HAP-1 (cell line): ENCODE measurements at regions not wholly inside any gene's neighbourhood (a gene's known extent, or its start where the extent isn't known, plus 50 kb on each side); places are given as distances from the start of the nearest gene placed in this dataset.
A peak's percentile ranks its signal among the peaks of the same experiment; 100 is the strongest.

ENCODE experiments used
- DNase-seq, 2 experiments: peaks; one replicate each; pipeline ENCODE4 v3.0.0-alpha.2; 2016 to 2020; ENCODE audit warnings: low spot score in 2 of 2
- H3K27me3 ChIP-seq: fragments of 250-450 bp; sonication (Bioruptor Pico); 2 replicates; pipeline ENCODE4 v1.5.1; 2020; ENCODE audit warnings: low read depth, mild to moderate bottlenecking, moderate library complexity
- H3K36me3 ChIP-seq: fragments of 250-450 bp; sonication (Bioruptor Pico); replicated peaks from 2 replicates; pipeline ENCODE4 v1.5.1; 2020; ENCODE audit warnings: mild to moderate bottlenecking
- H3K4me1 ChIP-seq: fragments of 250-450 bp; sonication (Bioruptor Pico); 2 replicates; pipeline ENCODE4 v1.5.1; 2020; ENCODE audit warnings: mild to moderate bottlenecking
- H3K4me3 ChIP-seq: fragments of 250-450 bp; sonication (Bioruptor Pico); 2 replicates; pipeline ENCODE4 v1.5.1; 2020; ENCODE audit warnings: mild to moderate bottlenecking, moderate library complexity
- H3K9me3 ChIP-seq: fragments of 250-450 bp; sonication (Bioruptor Pico); 2 replicates; pipeline ENCODE4 v1.5.1; 2020; ENCODE audit warnings: mild to moderate bottlenecking, moderate library complexity
- in situ Hi-C: fragments of 300-500 bp; cut with MboI; formaldehyde crosslinking; loops from 3 replicates; pipeline ENCODE4 v1.14.3; 2020; ENCODE audit warnings: low sequenced_read_pairs, inconsistent platforms, mixed read lengths

- Histone ChIP-seq H3K9me3 (no peaks in the 10 kb centered on the region), H3K4me1 (peaks cover 39% of the 10 kb centered on the region), H3K36me3 (no peaks in the 10 kb centered on the region), H3K27me3 (no peaks in the 10 kb centered on the region), H3K4me3 (no peak overlapping the region)
- in situ Hi-C loops, result loop anchor here (10.0 kb wide), 1 partner anchor 630 kb away; no protein-coding TSS in a partner anchor
- DNase-seq, result no peak
Observed at GRCh38 chr3:168844894-168845482, 749.3 kb upstream of the GOLIM4 start.

GRCh38 chr3:168844472-168844871 is 748.7 kb upstream of the GOLIM4 start:
- DNase-seq, result no peak
- no peaks in the 10 kb centered on the region for H3K27me3 ChIP-seq
- no peak overlapping the region for H3K4me3 ChIP-seq
- H3K4me1 ChIP-seq, result peaks cover 42% of the 10 kb centered on the region
- in situ Hi-C loops, result loop anchor here (10.0 kb wide), 1 partner anchor 630 kb away; no protein-coding TSS in a partner anchor
- H3K9me3 ChIP-seq, result no peaks in the 10 kb centered on the region
- H3K36me3 ChIP-seq, result no peaks in the 10 kb centered on the region

DNA sequence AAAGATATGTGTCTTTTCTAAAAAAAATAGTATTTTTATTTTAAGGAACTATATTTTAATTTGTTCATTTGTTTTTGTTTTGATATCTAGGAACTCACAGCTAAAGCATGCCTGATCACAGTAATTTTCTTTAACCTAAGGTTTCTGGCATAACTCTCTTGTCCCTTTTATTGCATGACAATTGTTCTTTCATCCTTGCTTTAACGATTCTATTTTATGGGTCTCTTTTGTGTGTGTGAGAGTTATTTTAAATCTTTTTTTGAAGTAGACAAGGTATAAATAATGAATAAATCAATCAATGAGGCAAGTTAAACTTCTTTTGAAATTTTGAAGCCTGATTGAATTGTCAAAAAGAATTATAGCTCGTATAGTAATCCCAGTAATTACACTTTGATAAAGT is 747.8 kb upstream of the GOLIM4 start:
- in situ Hi-C loops, result loop anchor here (10.0 kb wide), 1 partner anchor 629 kb away; no protein-coding TSS in a partner anchor
- H3K9me3 ChIP-seq, result no peaks in the 10 kb centered on the region
- H3K36me3 ChIP-seq, result no peaks in the 10 kb centered on the region
- no peaks in the 10 kb centered on the region for H3K27me3 ChIP-seq
- peaks cover 52% of the 10 kb centered on the region for H3K4me1 ChIP-seq
- peak in 1 of 2 experiments; percentile 95 for DNase-seq
- no peak overlapping the region for H3K4me3 ChIP-seq

GRCh38 chr3:168839653-168840052 is 743.9 kb upstream of the GOLIM4 start:
- Histone ChIP-seq H3K4me1 (peaks cover 62% of the 10 kb centered on the region), H3K4me3 (no peak overlapping the region)

DNA sequence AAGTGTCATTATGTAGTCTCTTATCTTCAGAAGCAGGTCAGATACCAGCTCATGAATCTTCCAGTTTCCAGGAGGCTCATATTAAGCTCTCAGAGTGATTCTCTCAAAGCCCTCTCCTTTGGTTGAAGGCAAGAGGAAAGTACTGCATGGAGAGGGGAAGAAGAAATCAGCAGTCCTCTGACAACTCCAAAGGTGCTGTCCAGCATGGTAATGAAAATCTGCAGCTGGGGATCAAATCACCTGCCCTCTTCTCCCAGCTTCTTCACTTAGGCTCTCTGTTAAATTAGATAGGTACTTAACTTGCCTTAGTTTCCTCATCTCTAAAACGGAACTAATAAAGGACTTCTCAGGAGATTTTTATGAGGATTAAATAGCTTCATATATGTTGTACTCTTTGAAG is 738.8 kb upstream of the GOLIM4 start:
- H3K4me1 ChIP-seq, result peaks cover 25% of the 10 kb centered on the region
- no peaks in the 10 kb centered on the region for H3K9me3 ChIP-seq
- in situ Hi-C loops, result no loop called here
- DNase-seq, result no peak
- H3K27me3 ChIP-seq, result no peaks in the 10 kb centered on the region
- H3K4me3 ChIP-seq, result no peak overlapping the region
- no peaks in the 10 kb centered on the region for H3K36me3 ChIP-seq

More at GRCh38 chr3:168839653-168840052, 743.9 kb upstream of the GOLIM4 start:
- in situ Hi-C loops, result loop anchor here (10.0 kb wide), 1 partner anchor 625 kb away; no protein-coding TSS in a partner anchor
- DNase-seq, result peak; percentile 70 to 93
- H3K9me3 ChIP-seq, result no peaks in the 10 kb centered on the region
- H3K36me3 ChIP-seq, result no peaks in the 10 kb centered on the region
- no peaks in the 10 kb centered on the region for H3K27me3 ChIP-seq

DNA sequence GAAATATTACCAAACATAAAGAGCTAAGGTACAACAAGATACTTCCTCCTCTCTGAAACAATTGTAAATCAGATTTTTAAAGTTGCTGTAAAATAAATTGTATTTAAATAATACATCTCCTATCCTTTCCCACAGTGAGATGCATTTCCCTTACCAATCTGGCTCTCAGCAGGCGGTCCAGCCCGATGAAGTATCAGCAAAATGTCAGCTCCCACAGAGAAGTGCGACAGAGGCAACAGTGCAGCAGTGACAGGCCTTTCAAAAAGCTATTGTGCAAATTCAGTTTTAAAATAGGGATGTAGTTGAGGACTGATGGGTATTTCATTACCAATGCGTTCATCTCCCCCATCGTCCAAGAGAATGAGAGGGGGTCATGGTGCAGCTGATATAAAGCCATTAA is 733.2 kb upstream of the GOLIM4 start:
- H3K4me3 ChIP-seq, result no peak overlapping the region
- no peaks in the 10 kb centered on the region for H3K36me3 ChIP-seq
- no peaks in the 10 kb centered on the region for H3K27me3 ChIP-seq
- in situ Hi-C loops, result no loop called here
- no peaks in the 10 kb centered on the region for H3K9me3 ChIP-seq
- peaks cover 9% of the 10 kb centered on the region for H3K4me1 ChIP-seq
- no peak for DNase-seq

DNA sequence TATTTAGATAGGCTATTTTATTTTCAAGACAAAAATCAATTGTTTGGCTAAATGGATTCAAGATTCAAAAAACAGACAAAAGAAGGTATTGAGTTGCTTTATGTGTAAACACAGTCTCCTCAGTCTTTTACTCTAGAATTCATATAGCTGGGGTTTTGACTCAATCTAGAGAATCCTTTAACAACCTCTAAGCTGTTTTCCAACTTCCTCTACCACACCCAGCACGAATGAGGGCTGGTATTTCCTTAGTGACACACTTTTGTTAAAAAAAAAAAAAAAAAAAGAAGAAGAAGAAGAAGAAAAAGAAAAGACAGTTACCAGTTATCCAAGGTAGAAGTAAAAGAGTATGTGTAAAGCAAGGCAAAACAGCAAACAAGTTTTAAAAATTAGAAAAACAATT is 732.8 kb upstream of the GOLIM4 start:
- Histone ChIP-seq H3K36me3 (no peaks in the 10 kb centered on the region), H3K4me1 (peaks cover 12% of the 10 kb centered on the region), H3K4me3 (no peak overlapping the region), H3K27me3 (no peaks in the 10 kb centered on the region), H3K9me3 (no peaks in the 10 kb centered on the region)
- no peak for DNase-seq
- in situ Hi-C loops, result no loop called here

DNA sequence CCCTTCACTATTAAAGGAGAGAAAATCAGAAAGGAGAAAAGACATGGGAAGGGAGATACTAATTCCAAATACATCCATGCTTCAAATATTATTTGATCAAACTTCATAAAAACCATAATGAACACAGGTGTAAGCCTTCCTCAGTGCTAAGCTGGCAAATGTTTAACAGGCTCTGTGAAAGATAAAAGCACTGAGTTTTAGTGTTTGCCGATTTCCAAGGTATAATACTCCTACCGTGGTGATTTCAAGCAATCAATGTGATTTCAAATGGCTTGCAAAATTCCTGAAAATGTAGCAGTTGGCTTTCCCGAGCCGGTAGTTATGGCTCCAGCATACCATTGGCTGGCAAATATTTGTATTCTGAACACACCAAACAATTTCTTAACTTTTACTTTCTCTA is 732.3 kb upstream of the GOLIM4 start:
- no peak for DNase-seq
- no peaks in the 10 kb centered on the region for H3K27me3 ChIP-seq
- H3K4me1 ChIP-seq, result peaks cover 12% of the 10 kb centered on the region
- no peaks in the 10 kb centered on the region for H3K36me3 ChIP-seq
- H3K4me3 ChIP-seq, result no peak overlapping the region
- in situ Hi-C loops, result no loop called here
- H3K9me3 ChIP-seq, result no peaks in the 10 kb centered on the region

DNA sequence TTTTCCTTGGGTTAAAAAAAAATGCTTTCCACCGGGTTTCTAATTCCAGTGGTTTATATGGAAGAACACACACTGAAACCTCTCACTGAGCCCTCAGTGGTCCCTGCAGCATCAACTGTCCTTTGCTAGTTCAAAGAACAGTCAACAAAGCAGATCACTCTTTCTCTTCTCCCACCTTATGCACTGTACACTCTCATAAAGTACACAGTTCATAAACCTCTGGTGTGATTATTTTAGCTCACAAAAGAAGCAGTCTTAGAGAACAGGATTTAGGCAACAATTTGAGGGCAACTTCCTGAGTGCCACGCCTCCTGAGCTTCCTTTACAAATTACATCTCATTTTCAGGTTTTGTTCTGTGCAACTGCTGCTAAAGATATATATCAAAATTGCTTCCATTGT is 728.4 kb upstream of the GOLIM4 start:
- no peak overlapping the region for H3K4me3 ChIP-seq
- in situ Hi-C loops, result no loop called here
- H3K9me3 ChIP-seq, result no peaks in the 10 kb centered on the region
- peak in 1 of 2 experiments; percentile 40 for DNase-seq
- H3K4me1 ChIP-seq, result peaks cover 12% of the 10 kb centered on the region
- no peaks in the 10 kb centered on the region for H3K27me3 ChIP-seq
- H3K36me3 ChIP-seq, result no peaks in the 10 kb centered on the region

- Histone ChIP-seq H3K9me3 (no peaks in the 10 kb centered on the region), H3K4me3 (no peak overlapping the region), H3K36me3 (no peaks in the 10 kb centered on the region), H3K4me1 (peaks cover 9% of the 10 kb centered on the region), H3K27me3 (no peaks in the 10 kb centered on the region)
- in situ Hi-C loops, result no loop called here
- no peak for DNase-seq
Observed at GRCh38 chr3:168823466-168823865, 727.7 kb upstream of the GOLIM4 start.

DNA sequence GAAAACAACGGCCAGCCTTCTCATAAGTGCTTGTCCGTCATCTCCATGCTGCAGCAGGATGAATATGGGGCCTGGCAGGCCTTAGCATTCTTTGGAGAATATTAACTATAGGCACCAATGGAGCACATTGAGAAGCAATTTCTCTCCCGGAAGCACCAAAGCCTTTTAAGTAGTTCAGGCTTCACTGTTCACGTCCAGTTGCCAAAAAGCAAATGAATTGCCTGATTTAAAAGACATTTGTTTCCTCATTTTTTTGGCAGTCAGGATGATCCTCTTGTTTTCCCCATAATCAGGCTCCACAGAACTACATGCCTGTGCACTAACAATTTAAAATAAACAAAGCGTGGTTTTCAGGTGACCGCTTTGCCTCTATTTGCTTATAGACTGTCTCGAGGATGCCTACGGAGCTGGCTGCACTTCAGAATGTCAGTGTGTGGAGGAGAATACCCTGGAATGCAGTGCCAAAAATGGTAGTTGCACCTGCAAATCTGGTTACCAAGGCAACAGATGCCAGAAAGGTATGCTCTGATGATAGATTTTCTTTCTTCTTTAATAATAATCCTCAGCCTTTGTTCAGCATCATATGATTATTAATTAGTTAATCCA is 725.2 kb upstream of the GOLIM4 start:
- no peak overlapping the region for H3K4me3 ChIP-seq
- H3K27me3 ChIP-seq, result no peaks in the 10 kb centered on the region
- H3K4me1 ChIP-seq, result peaks cover 21% of the 10 kb centered on the region
- H3K9me3 ChIP-seq, result no peaks in the 10 kb centered on the region
- no peaks in the 10 kb centered on the region for H3K36me3 ChIP-seq
- no peak for DNase-seq
- in situ Hi-C loops, result no loop called here

DNA sequence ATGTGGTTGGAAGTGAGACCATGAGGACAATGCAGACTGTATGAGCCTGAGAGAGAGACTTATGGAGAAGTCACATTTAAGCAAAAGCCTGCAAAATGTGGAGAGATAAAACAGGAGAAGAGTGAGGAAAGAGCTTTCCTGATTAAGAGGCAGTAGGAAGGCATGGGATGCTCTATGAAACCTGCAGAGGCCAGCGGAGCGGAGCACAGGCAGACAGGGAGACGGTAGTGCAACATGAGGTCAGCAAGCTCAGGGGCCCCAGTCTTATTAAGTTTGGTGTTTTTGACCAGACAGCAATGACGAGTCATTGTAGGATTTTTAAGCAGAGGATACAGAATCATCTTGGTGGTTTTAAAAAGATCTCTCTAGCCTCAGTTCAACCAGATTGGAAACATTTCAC is 721.5 kb upstream of the GOLIM4 start:
- no peaks in the 10 kb centered on the region for H3K9me3 ChIP-seq
- no peak for DNase-seq
- peaks cover 45% of the 10 kb centered on the region for H3K4me1 ChIP-seq
- no peaks in the 10 kb centered on the region for H3K27me3 ChIP-seq
- no peak overlapping the region for H3K4me3 ChIP-seq
- in situ Hi-C loops, result no loop called here
- no peaks in the 10 kb centered on the region for H3K36me3 ChIP-seq

DNA sequence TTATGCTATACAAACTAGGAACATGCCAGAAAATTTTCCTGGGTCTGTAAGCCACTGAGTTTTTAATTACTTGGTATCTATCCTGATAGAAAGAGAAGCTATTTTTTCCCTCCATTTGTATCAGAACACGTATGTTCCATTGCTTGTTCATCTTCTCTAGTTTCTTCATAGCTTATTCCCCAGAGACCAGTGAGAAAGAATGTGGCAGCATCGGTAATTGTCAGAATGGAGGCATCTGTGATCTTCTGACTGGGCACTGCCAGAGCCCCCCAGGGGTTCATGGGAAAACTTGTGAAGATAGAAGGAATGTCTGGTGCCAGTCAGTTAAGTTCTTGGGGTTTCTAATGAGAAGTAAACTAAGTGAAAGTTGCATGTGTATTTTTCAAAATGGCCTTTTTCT is 720.2 kb upstream of the GOLIM4 start:
- Histone ChIP-seq H3K36me3 (no peaks in the 10 kb centered on the region), H3K4me1 (peaks cover 47% of the 10 kb centered on the region), H3K27me3 (no peaks in the 10 kb centered on the region), H3K4me3 (no peak overlapping the region), H3K9me3 (no peaks in the 10 kb centered on the region)
- in situ Hi-C loops, result no loop called here
- DNase-seq, result peak in 1 of 2 experiments; percentile 25

- Histone ChIP-seq H3K4me3 (no peak overlapping the region), H3K36me3 (no peaks in the 10 kb centered on the region), H3K27me3 (no peaks in the 10 kb centered on the region), H3K4me1 (peaks cover 47% of the 10 kb centered on the region), H3K9me3 (no peaks in the 10 kb centered on the region)
- peak; percentile 43 to 98 for DNase-seq
- in situ Hi-C loops, result no loop called here
Observed at GRCh38 chr3:168813225-168813802, 717.6 kb upstream of the GOLIM4 start.
